Spleen (tissue), 11 donors: ENCODE measurements at regions not wholly inside any gene's neighbourhood (a gene's known extent, or its start where the extent isn't known, plus 50 kb on each side); places are given as distances from the start of the nearest gene placed in this dataset.
"Not testable (repeated sequence)": the region's sequence is repeated elsewhere in the genome, so short reads cannot be mapped to it uniquely, and the experiment has no call there.

Experiments
- DNase-seq: peaks from one replicate; pipeline ENCODE4 v3.0.0-alpha.2; 2020
- H3K27ac ChIP-seq, 8 donors: fragments of 200-600 bp; sonication (generic) in 7 of 8; 1 replicate in 4 of 8; 2 replicates in 4 of 8; pipeline versions ENCODE4 v1.5.0 to v1.8.0; 2016 to 2021; ENCODE audit warnings: inconsistent platforms in 4 of 8, mild to moderate bottlenecking in 4 of 8, moderate library complexity in 1 of 8
- H3K27me3 ChIP-seq, 7 donors: fragments of 200-600 bp; sonication (generic) in 6 of 7; replicated peaks in 1 of 7; 1 replicate in 4 of 7; 2 replicates in 3 of 7; pipeline versions ENCODE4 v1.5.0 to v1.8.0; 2016 to 2021; ENCODE audit warnings: inconsistent platforms in 3 of 7, mild to moderate bottlenecking in 1 of 7
- H3K36me3 ChIP-seq, 6 donors: fragments of 200-600 bp; sonication (generic) in 5 of 6; 1 replicate in 4 of 6; 2 replicates in 2 of 6; pipeline versions ENCODE4 v1.5.0 to v1.8.0; 2016 to 2021; ENCODE audit warnings: inconsistent platforms in 2 of 6
- H3K4me1 ChIP-seq, 6 donors: fragments of 200-600 bp; sonication (generic) in 5 of 6; 1 replicate in 3 of 6; 2 replicates in 3 of 6; pipeline versions ENCODE4 v1.5.0 to v1.8.0; 2016 to 2021; ENCODE audit warnings: inconsistent platforms in 3 of 6
- H3K4me3 ChIP-seq, 8 donors: fragments of 200-600 bp; sonication (generic) in 7 of 8; 1 replicate in 4 of 8; 2 replicates in 4 of 8; pipeline versions ENCODE4 v1.5.0 to v1.8.0; 2016 to 2021; ENCODE audit warnings: inconsistent platforms in 4 of 8, mild to moderate bottlenecking in 4 of 8, moderate library complexity in 2 of 8
- H3K9me3 ChIP-seq, 8 donors: fragments of 200-600 bp; sonication (generic) in 7 of 8; 1 replicate in 4 of 8; 2 replicates in 4 of 8; pipeline versions ENCODE4 v1.5.0 to v1.8.0; 2016 to 2021; ENCODE audit warnings: inconsistent platforms in 4 of 8
- POLR2A ChIP-seq, 3 donors: fragments of 450-650 bp; IDR thresholded peaks; one replicate each; pipeline ENCODE4 v1.5.1; 2017; ENCODE audit warnings: antibody characterized with exemption in 3 of 3, mild to moderate bottlenecking in 1 of 3
- POLR2AphosphoS5 ChIP-seq, 3 donors: sonication (generic); formaldehyde crosslinking; IDR thresholded peaks; one replicate each; pipeline ENCODE4 v1.5.1; 2017; ENCODE audit warnings: antibody characterized with exemption in 3 of 3
- WGBS, 5 donors: extraction: QIAGEN DNeasy Blood & Tissue Kit in 3 of 5; methylation state at CpG; one replicate each; pipeline versions ENCODE4 v1.1.5 to v1.1.7; 2013 to 2018; 5-methylcytosine and 5-hydroxymethylcytosine counted together
- intact Hi-C: fragments of 100-400 bp; cut with DNase I; formaldehyde crosslinking; loops from one replicate; pipeline ENCODE4 v1.15.0; 2023; ENCODE audit warnings: low total_unique reads
- TF ChIP-seq, protein P1 (sequence below), 11 experiments: fragments of 200-600 bp in 7 of 11; fragments of 450-650 bp in 4 of 11; sonication (generic) in 4 of 11; IDR thresholded peaks in 8 of 11; conservative IDR thresholded peaks in 3 of 11; 1 replicate in 7 of 11; 2 replicates in 4 of 11; pipeline versions ENCODE4 v1.4.0 to v1.8.0; 2016 to 2021; ENCODE audit warnings: antibody characterized with exemption in 11 of 11, inconsistent platforms in 4 of 11, mild to moderate bottlenecking in 1 of 11
- donor health status: healthy with polysubstance abuse.
- donor health status: DM: no; HTN: no; CAD: no; lungs with moderate emphysema.
- donor health status: DM: no; HTN: no; CAD: no.
- donor health status: Bipolar disorder and iron deficiency.
- donor health status: healthy.
- donor health status: DM: no; HTN: no; CAD: no.
- donor health status: DM: yes; HTN: yes; CAD: no.

DNA sequence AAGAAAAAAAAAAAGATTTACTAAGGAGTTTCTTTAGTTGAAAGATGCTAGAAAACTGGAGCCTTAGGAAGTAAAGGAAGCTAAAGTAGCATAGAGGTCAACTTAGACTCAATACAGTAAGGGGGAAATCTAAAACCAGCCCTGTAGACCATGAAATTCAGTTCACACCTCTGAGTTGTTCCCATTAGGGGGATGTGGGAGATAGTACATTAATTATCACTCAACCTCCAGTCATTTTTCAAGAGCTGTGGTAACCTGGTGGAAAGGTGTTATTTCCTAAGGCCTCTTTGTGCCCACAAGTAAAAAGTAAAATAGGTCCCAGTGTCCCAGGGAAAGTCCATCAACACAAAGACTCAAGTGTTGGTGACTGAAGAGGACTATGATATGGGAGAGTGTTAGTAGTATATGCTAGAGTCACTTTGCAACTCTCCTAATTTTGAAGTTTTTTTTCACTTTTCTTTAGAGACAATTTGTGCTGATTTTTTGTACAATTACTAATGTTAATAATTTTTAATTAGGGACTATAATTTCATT is 1274.4 kb upstream of the EPHA6 start:
- no peaks in the 10 kb centered on the region for H3K27me3 ChIP-seq
- no peak overlapping the region for H3K4me3 ChIP-seq
- intact Hi-C loops, result no loop called here
- H3K9me3 ChIP-seq, result peaks cover 0 to 15% (median 0%) of the 10 kb centered on the region in 8 donors
- TF ChIP-seq POLR2AphosphoS5 (IDR thresholded peaks at IDR 0.05) (no peak), POLR2A (IDR thresholded peaks at IDR 0.05) (no peak)
- TF ChIP-seq, protein P1, sequence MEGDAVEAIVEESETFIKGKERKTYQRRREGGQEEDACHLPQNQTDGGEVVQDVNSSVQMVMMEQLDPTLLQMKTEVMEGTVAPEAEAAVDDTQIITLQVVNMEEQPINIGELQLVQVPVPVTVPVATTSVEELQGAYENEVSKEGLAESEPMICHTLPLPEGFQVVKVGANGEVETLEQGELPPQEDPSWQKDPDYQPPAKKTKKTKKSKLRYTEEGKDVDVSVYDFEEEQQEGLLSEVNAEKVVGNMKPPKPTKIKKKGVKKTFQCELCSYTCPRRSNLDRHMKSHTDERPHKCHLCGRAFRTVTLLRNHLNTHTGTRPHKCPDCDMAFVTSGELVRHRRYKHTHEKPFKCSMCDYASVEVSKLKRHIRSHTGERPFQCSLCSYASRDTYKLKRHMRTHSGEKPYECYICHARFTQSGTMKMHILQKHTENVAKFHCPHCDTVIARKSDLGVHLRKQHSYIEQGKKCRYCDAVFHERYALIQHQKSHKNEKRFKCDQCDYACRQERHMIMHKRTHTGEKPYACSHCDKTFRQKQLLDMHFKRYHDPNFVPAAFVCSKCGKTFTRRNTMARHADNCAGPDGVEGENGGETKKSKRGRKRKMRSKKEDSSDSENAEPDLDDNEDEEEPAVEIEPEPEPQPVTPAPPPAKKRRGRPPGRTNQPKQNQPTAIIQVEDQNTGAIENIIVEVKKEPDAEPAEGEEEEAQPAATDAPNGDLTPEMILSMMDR (IDR thresholded peaks at IDR 0.05 in 8 of 11, conservative IDR thresholded peaks at IDR 0.05 in 3 of 11), result no peak
- no peaks in the 10 kb centered on the region for H3K36me3 ChIP-seq
- no peaks in the 10 kb centered on the region for H3K4me1 ChIP-seq
- no peak overlapping the region for H3K27ac ChIP-seq
- DNase-seq, result no peak

DNA sequence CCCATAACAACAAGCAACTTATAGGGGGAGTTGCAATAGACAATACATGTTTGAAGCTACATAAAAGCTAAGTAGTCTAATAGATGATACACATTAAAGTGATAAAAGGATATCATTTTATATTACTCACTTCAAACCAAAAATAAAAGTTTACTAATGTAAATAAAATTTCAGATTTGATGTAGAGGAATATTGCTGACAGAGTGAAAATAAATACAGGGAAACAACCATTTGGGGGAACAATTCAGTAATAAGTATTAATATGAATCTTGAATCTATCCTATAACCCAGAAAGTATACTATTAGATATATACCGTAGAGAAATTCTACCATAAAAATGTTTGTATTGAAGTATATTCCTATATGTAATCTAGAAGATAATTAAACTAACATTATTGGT is 1248.9 kb upstream of the EPHA6 start:
- Histone ChIP-seq H3K27me3 (no peaks in the 10 kb centered on the region), H3K36me3 (no peaks in the 10 kb centered on the region), H3K4me3 (no peak overlapping the region), H3K27ac (no peak overlapping the region), H3K9me3 (peaks cover 0 to 39% (median 25%) of the 10 kb centered on the region in 8 donors), H3K4me1 (no peaks in the 10 kb centered on the region)
- TF ChIP-seq POLR2AphosphoS5 (IDR thresholded peaks at IDR 0.05), result no peak
- TF ChIP-seq, protein P1 (IDR thresholded peaks at IDR 0.05 in 8 of 11, conservative IDR thresholded peaks at IDR 0.05 in 3 of 11), result no peak
- TF ChIP-seq POLR2A (IDR thresholded peaks at IDR 0.05), result no peak
- DNase-seq, result no peak
- intact Hi-C loops, result no loop called here
- 88 to 100% (median 91%) methylated on average over 1 of the region's 1 CpG for WGBS, 5 donors

DNA sequence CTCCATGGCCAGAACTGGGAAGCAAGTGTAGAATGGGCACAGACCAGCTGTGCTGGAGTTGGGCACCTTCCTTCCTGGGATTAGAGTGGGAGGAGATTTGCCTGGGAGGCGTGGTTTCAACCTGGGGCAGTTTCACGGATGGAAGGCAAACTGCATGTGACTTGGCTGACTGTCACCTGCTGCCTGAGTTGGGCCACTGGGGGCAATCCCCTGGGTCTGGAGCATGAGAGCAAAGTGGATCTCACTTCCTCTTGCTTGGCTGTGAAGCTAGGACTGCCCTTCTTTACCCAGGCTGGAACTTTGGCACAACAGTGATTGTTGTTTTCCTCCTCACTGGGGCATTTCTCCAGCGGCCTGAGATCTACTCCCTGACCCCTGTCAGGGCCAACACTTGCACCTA is 1247.0 kb upstream of the EPHA6 start:
- intact Hi-C loops, result no loop called here
- no peaks in the 10 kb centered on the region for H3K4me1 ChIP-seq
- H3K9me3 ChIP-seq, result peaks cover 0 to 39% (median 25%) of the 10 kb centered on the region in 8 donors
- TF ChIP-seq, protein P1 (IDR thresholded peaks at IDR 0.05 in 8 of 11, conservative IDR thresholded peaks at IDR 0.05 in 3 of 11), result no peak
- no peak for TF ChIP-seq POLR2A (IDR thresholded peaks at IDR 0.05)
- TF ChIP-seq POLR2AphosphoS5 (IDR thresholded peaks at IDR 0.05), result no peak
- no peak overlapping the region for H3K27ac ChIP-seq
- H3K36me3 ChIP-seq, result no peaks in the 10 kb centered on the region
- no peak overlapping the region for H3K4me3 ChIP-seq
- H3K27me3 ChIP-seq, result no peaks in the 10 kb centered on the region
- 67 to 77% (median 73%) methylated on average over 3 of the region's 3 CpGs for WGBS, 5 donors
- DNase-seq, result no peak

DNA sequence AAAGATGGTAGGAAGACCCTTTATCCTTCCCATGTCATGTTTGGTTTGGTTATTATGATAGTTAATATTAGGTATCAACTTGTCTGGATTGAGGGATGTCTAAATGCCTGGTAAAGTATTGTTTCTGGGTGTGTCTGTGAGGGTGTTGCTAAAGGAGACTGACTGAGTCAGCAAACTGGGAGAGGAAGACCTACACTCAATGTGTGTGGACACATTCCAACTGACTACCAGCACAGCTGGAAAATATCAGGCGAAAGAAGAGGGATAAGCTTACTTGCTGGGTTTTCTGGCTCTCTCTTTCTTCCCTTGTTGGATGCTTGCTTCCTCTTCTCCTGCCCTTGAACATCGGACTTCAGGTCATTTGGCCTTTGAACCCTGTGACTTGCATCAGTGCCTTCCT is 1227.6 kb upstream of the EPHA6 start:
- TF ChIP-seq POLR2A (IDR thresholded peaks at IDR 0.05) (no peak), POLR2AphosphoS5 (IDR thresholded peaks at IDR 0.05) (no peak)
- TF ChIP-seq, protein P1 (IDR thresholded peaks at IDR 0.05 in 8 of 11, conservative IDR thresholded peaks at IDR 0.05 in 3 of 11), result no peak
- Histone ChIP-seq H3K4me3 (no peak overlapping the region), H3K27me3 (no peaks in the 10 kb centered on the region), H3K27ac (no peak overlapping the region), H3K4me1 (no peaks in the 10 kb centered on the region), H3K9me3 (peaks cover 0 to 15% (median 0%) of the 10 kb centered on the region in 8 donors), H3K36me3 (no peaks in the 10 kb centered on the region)
- DNase-seq, result no peak
- 53 to 81% (median 71%) methylated on average over 2 of the region's 2 CpGs for WGBS, 5 donors
- intact Hi-C loops, result no loop called here

DNA sequence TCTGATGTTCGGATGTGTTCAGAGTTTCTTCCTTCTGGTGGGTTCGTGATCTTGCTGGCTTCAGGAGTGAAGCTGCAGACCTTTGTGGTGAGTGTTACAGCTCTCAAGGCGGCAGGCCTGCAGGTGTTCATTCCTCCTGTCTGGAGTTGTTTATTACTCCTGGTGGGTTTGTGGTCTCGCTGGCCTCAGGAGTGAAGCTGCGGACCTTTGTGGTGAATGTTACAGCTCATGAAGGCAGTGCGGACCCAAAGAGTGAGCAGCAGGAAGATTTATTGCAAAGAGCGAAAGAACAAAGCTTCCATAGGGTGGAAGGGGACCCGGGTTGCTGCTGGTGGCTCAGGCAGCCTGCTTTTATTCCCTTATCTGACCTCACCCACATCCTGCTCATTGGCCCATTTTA is 1226.8 kb upstream of the EPHA6 start:
- WGBS, 5 donors, result 33 to 47% (median 44%) methylated on average over 8 of the region's 8 CpGs
- H3K36me3 ChIP-seq, H3K27me3 ChIP-seq, H3K27ac ChIP-seq, H3K4me3 ChIP-seq, intact Hi-C loops, H3K4me1 ChIP-seq, DNase-seq: not testable (repeated sequence)
- peaks cover 0 to 15% (median 0%) of the 10 kb centered on the region in 8 donors for H3K9me3 ChIP-seq
